ENCODE measurements at regions not wholly inside any gene's neighbourhood (a gene's known extent, or its start where the extent isn't known, plus 50 kb on each side); places are given as distances from the start of the nearest gene placed in this dataset.
"Not testable (repeated sequence)": the region's sequence is repeated elsewhere in the genome, so short reads cannot be mapped to it uniquely, and the experiment has no call there.

GRCh38 chr21:25170681-25171080 is 436.6 kb downstream of the MRPL39 start:
- no peaks in the 10 kb centered on the region for H3K9me3 ChIP-seq (ENCODE audit: insufficient read depth, low read depth, low read length)
- no peaks in the 10 kb centered on the region for H3K36me3 ChIP-seq (ENCODE audit: insufficient read depth, low read length)
- H3K4me2 ChIP-seq (ENCODE audit: low read depth, low read length, poor library complexity, severe bottlenecking): no peak overlapping the region

GRCh38 chr21:25169370-25169769 is 437.9 kb downstream of the MRPL39 start:
- no peaks in the 10 kb centered on the region for H3F3A ChIP-seq (ENCODE audit: low read depth)
- H3K4me3 ChIP-seq (ENCODE audit: low read length, poor library complexity, severe bottlenecking): no peak overlapping the region
- no peaks in the 10 kb centered on the region for H3K36me3 ChIP-seq (ENCODE audit: insufficient read depth, low read length)
- H3K4me1 ChIP-seq (ENCODE audit: insufficient read depth, low read length, poor library complexity, severe bottlenecking): no peaks in the 10 kb centered on the region
- no peaks in the 10 kb centered on the region for H3K9me3 ChIP-seq (ENCODE audit: insufficient read depth, low read depth, low read length)
- H3K79me2 ChIP-seq (ENCODE audit: insufficient read depth, low read length): no peaks in the 10 kb centered on the region
- no peak overlapping the region for H3K4me2 ChIP-seq (ENCODE audit: low read depth, low read length, poor library complexity, severe bottlenecking)
- no peak overlapping the region for H2AFZ ChIP-seq (ENCODE audit: low read length)
- H3K27me3 ChIP-seq (ENCODE audit: insufficient read depth, low read length, poor library complexity, severe bottlenecking): no peaks in the 10 kb centered on the region
- no peaks in the 10 kb centered on the region for H3K9me2 ChIP-seq (replicated peaks; ENCODE audit: low read depth, low read length)
- H3K9ac ChIP-seq (ENCODE audit: low read depth, low read length, poor library complexity, severe bottlenecking): no peak overlapping the region
- H4K20me1 ChIP-seq (ENCODE audit: insufficient read depth, low read length, poor library complexity, severe bottlenecking): no peaks in the 10 kb centered on the region
- TF ChIP-seq CTCF (conservative IDR thresholded peaks at IDR 0.05; ENCODE audit: low read length): no peak
- no peak for TF ChIP-seq EZH2phosphoT487 (IDR thresholded peaks at IDR 0.05; ENCODE audit: borderline replicate concordance)

More at GRCh38 chr21:25170681-25171080, 436.6 kb downstream of the MRPL39 start:
- H3K9me2 ChIP-seq (replicated peaks; ENCODE audit: low read depth, low read length): no peaks in the 10 kb centered on the region
- no peak overlapping the region for H2AFZ ChIP-seq (ENCODE audit: low read length)
- no peaks in the 10 kb centered on the region for H4K20me1 ChIP-seq (ENCODE audit: insufficient read depth, low read length, poor library complexity, severe bottlenecking)
- TF ChIP-seq EZH2phosphoT487 (IDR thresholded peaks at IDR 0.05; ENCODE audit: borderline replicate concordance) (no peak), CTCF (conservative IDR thresholded peaks at IDR 0.05; ENCODE audit: low read length) (no peak)
- H3K4me3 ChIP-seq (ENCODE audit: low read length, poor library complexity, severe bottlenecking): no peak overlapping the region
- no peaks in the 10 kb centered on the region for H3F3A ChIP-seq (ENCODE audit: low read depth)
- H3K9ac ChIP-seq (ENCODE audit: low read depth, low read length, poor library complexity, severe bottlenecking): no peak overlapping the region
- H3K27me3 ChIP-seq (ENCODE audit: insufficient read depth, low read length, poor library complexity, severe bottlenecking): no peaks in the 10 kb centered on the region
- no peaks in the 10 kb centered on the region for H3K79me2 ChIP-seq (ENCODE audit: insufficient read depth, low read length)
- H3K4me1 ChIP-seq (ENCODE audit: insufficient read depth, low read length, poor library complexity, severe bottlenecking): no peaks in the 10 kb centered on the region

GRCh38 chr21:25166904-25167303 is 440.4 kb downstream of the MRPL39 start:
- not testable (repeated sequence) for H2AFZ ChIP-seq (ENCODE audit: low read length); H3K4me2 ChIP-seq (ENCODE audit: low read depth, low read length, poor library complexity, severe bottlenecking); H3K9me2 ChIP-seq (replicated peaks; ENCODE audit: low read depth, low read length); H4K20me1 ChIP-seq (ENCODE audit: insufficient read depth, low read length, poor library complexity, severe bottlenecking); H3K27me3 ChIP-seq (ENCODE audit: insufficient read depth, low read length, poor library complexity, severe bottlenecking); H3F3A ChIP-seq (ENCODE audit: low read depth); H3K4me1 ChIP-seq (ENCODE audit: insufficient read depth, low read length, poor library complexity, severe bottlenecking); H3K4me3 ChIP-seq (ENCODE audit: low read length, poor library complexity, severe bottlenecking); H3K9me3 ChIP-seq (ENCODE audit: insufficient read depth, low read depth, low read length); H3K79me2 ChIP-seq (ENCODE audit: insufficient read depth, low read length); H3K36me3 ChIP-seq (ENCODE audit: insufficient read depth, low read length); H3K9ac ChIP-seq (ENCODE audit: low read depth, low read length, poor library complexity, severe bottlenecking)

- H3K4me1 ChIP-seq (ENCODE audit: insufficient read depth, low read length, poor library complexity, severe bottlenecking): no peaks in the 10 kb centered on the region
- H3K79me2 ChIP-seq (ENCODE audit: insufficient read depth, low read length): no peaks in the 10 kb centered on the region
- H3K27me3 ChIP-seq (ENCODE audit: insufficient read depth, low read length, poor library complexity, severe bottlenecking): no peaks in the 10 kb centered on the region
- TF ChIP-seq CTCF (conservative IDR thresholded peaks at IDR 0.05; ENCODE audit: low read length) (no peak), EZH2phosphoT487 (IDR thresholded peaks at IDR 0.05; ENCODE audit: borderline replicate concordance) (no peak)
- H2AFZ ChIP-seq (ENCODE audit: low read length): no peak overlapping the region
- H3K9me2 ChIP-seq (replicated peaks; ENCODE audit: low read depth, low read length): no peaks in the 10 kb centered on the region
- no peak overlapping the region for H3K9ac ChIP-seq (ENCODE audit: low read depth, low read length, poor library complexity, severe bottlenecking)
- H3K4me2 ChIP-seq (ENCODE audit: low read depth, low read length, poor library complexity, severe bottlenecking): no peak overlapping the region
- H3K9me3 ChIP-seq (ENCODE audit: insufficient read depth, low read depth, low read length): no peaks in the 10 kb centered on the region; the same call in 1 of the 2 replicates
- H3K36me3 ChIP-seq (ENCODE audit: insufficient read depth, low read length): no peaks in the 10 kb centered on the region
- no peaks in the 10 kb centered on the region for H4K20me1 ChIP-seq (ENCODE audit: insufficient read depth, low read length, poor library complexity, severe bottlenecking)
- H3F3A ChIP-seq (ENCODE audit: low read depth): no peaks in the 10 kb centered on the region
- no peak overlapping the region for H3K4me3 ChIP-seq (ENCODE audit: low read length, poor library complexity, severe bottlenecking)
Observed at GRCh38 chr21:25161571-25161970, 445.7 kb downstream of the MRPL39 start.

- not testable (repeated sequence) for H3K36me3 ChIP-seq (ENCODE audit: insufficient read depth, low read length); H3K79me2 ChIP-seq (ENCODE audit: insufficient read depth, low read length); H3K4me1 ChIP-seq (ENCODE audit: insufficient read depth, low read length, poor library complexity, severe bottlenecking); H3K9me2 ChIP-seq (replicated peaks; ENCODE audit: low read depth, low read length); H4K20me1 ChIP-seq (ENCODE audit: insufficient read depth, low read length, poor library complexity, severe bottlenecking); H3F3A ChIP-seq (ENCODE audit: low read depth); H3K9me3 ChIP-seq (ENCODE audit: insufficient read depth, low read depth, low read length); H3K27me3 ChIP-seq (ENCODE audit: insufficient read depth, low read length, poor library complexity, severe bottlenecking); H3K4me3 ChIP-seq (ENCODE audit: low read length, poor library complexity, severe bottlenecking); H3K9ac ChIP-seq (ENCODE audit: low read depth, low read length, poor library complexity, severe bottlenecking); H3K4me2 ChIP-seq (ENCODE audit: low read depth, low read length, poor library complexity, severe bottlenecking); H2AFZ ChIP-seq (ENCODE audit: low read length)
Observed at GRCh38 chr21:25155020-25155419, 452.3 kb downstream of the MRPL39 start.

All from Loucy (cell line).